Vagina (tissue), 2 donors: ENCODE measurements at regions not wholly inside any gene's neighbourhood (a gene's known extent, or its start where the extent isn't known, plus 50 kb on each side); places are given as distances from the start of the nearest gene placed in this dataset.

Experiments used
- DNase-seq, 2 donors: peaks; one replicate each; pipeline ENCODE4 v3.0.0-alpha.2; 2017; ENCODE audit errors: extremely low spot score in 2 of 2
- H3K27ac ChIP-seq: fragments of 200-600 bp; sonication (generic); one replicate; pipeline ENCODE4 v1.5.1; 2019
- H3K27me3 ChIP-seq: fragments of 200-600 bp; sonication (generic); one replicate; pipeline ENCODE4 v1.5.1; 2019
- H3K36me3 ChIP-seq, 2 donors: fragments of 200-600 bp; sonication (generic); one replicate each; pipeline ENCODE4 v1.5.1; 2017 to 2019
- H3K4me1 ChIP-seq: fragments of 200-600 bp; sonication (generic); one replicate; pipeline ENCODE4 v1.5.1; 2019
- H3K4me3 ChIP-seq, 2 donors: fragments of 200-600 bp; sonication (generic); 1 replicate in 1 of 2; 2 replicates in 1 of 2; pipeline ENCODE4 v1.5.1; 2016 to 2019
- H3K9me3 ChIP-seq: fragments of 200-600 bp; sonication (generic); one replicate; pipeline ENCODE4 v1.5.1; 2019
- POLR2A ChIP-seq, 2 donors: fragments of 450-650 bp; IDR thresholded peaks; one replicate each; pipeline ENCODE4 v1.6.1; 2017; ENCODE audit warnings: antibody characterized with exemption in 2 of 2, mild to moderate bottlenecking in 2 of 2, moderate library complexity in 2 of 2
- POLR2AphosphoS5 ChIP-seq, 2 donors: sonication (generic); formaldehyde crosslinking; IDR thresholded peaks; one replicate each; pipeline ENCODE4 v1.9.0; 2017; ENCODE audit warnings: antibody characterized with exemption in 2 of 2, mild to moderate bottlenecking in 2 of 2, low read depth in 1 of 2; ENCODE audit not compliant: insufficient read depth in 1 of 2
- intact Hi-C: fragments of 100-400 bp; cut with DNase I; formaldehyde crosslinking; loops from one replicate; pipeline ENCODE4 v1.15.1; 2023

DNA sequence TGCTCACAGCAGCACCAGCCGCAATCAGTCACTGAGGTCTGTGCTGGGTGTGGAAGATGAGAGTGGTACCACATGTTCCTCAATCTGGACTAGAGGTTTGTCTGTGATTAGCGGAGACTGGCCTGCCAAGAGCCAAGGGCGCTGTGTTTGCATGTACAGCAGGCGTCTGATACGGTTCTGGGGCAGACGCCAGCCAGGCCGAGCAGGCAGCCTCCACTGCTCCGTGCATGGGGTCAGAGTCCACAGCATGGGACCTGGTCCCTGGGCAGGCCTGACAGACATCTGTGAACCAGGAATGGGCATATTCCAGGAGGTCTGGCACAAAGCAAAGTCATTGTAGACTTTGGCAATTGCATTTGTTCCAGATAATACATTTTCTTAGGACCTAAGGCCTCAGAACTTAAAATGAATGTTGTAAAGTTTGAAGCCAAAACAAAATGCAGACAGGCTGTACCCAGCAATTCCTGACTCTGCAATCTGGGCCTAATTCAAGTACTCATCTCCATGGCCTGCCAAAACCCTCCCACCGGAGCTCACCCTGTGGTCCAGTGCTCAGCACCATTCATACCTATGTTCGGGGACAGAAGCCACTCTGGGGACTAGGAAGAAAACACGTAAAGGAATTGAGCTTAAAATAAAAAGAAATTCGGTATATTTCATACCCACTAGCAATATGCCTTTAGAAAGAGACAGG lies 50.0 kb upstream of the FAM20C start:
- no peak for DNase-seq
- Histone ChIP-seq H3K4me1 (peaks cover 21% of the 10 kb centered on the region), H3K9me3 (no peaks in the 10 kb centered on the region), H3K4me3 (no peak overlapping the region), H3K27me3 (no peaks in the 10 kb centered on the region), H3K27ac (peak overlapping the region; percentile 59), H3K36me3 (no peaks in the 10 kb centered on the region)
- TF ChIP-seq POLR2A (IDR thresholded peaks at IDR 0.05) (no peak), POLR2AphosphoS5 (IDR thresholded peaks at IDR 0.05; ENCODE audit: insufficient read depth in 1 of 2, low read depth in 1 of 2) (peak in 1 of 2 donors; percentile 65)
- intact Hi-C loops, result no loop called here
